ENCODE measurements at regions not wholly inside any gene's neighbourhood (a gene's known extent, or its start where the extent isn't known, plus 50 kb on each side); places are given as distances from the start of the nearest gene placed in this dataset.

DNA sequence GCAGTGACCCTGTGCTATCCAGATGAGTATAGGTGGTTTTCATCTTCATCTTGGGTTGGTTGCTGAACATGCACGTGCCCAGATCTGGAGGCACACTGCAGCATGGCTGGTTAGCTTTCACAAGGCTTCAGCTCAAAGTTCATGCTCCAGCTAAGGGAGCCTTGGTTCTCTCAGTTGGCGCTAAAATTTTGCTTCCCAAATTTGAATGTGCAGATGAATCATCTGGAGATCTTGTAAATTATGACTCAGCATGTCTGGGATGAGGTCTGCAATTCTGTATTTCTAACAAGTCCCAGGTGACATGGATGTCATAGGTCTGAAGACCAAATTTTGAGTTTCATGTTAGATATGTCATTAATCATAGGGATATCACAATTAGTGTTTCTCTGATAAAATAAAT lies 230.8 kb downstream of the FOXA2 start:
- Histone ChIP-seq H3K27me3 (ENCODE audit: control insufficient read depth, insufficient read depth, low read length) (peaks cover 2% of the 10 kb centered on the region), H3K9me3 (ENCODE audit: control insufficient read depth, insufficient read depth, low read length) (no peaks in the 10 kb centered on the region), H3K36me3 (ENCODE audit: control insufficient read depth, insufficient read depth, low read length) (no peaks in the 10 kb centered on the region), H3K4me1 (ENCODE audit: control insufficient read depth, insufficient read depth, low read length) (no peaks in the 10 kb centered on the region), H3K4me3 (ENCODE audit: low read depth, low read length) (no peak overlapping the region), H3K27ac (ENCODE audit: low read depth, low read length) (no peak overlapping the region)
- DNase-seq (ENCODE audit: low read depth in 4 of 6, low spot score in 6 of 6), result no peak
- WGBS (ENCODE audit: insufficient coverage), result 95% methylated on average over 2 of the region's 2 CpGs

- Histone ChIP-seq H3K27ac (ENCODE audit: low read depth, low read length) (no peak overlapping the region), H3K36me3 (ENCODE audit: control insufficient read depth, insufficient read depth, low read length) (no peaks in the 10 kb centered on the region), H3K4me3 (ENCODE audit: low read depth, low read length) (no peak overlapping the region), H3K9me3 (ENCODE audit: control insufficient read depth, insufficient read depth, low read length) (no peaks in the 10 kb centered on the region), H3K4me1 (ENCODE audit: control insufficient read depth, insufficient read depth, low read length) (no peaks in the 10 kb centered on the region), H3K27me3 (ENCODE audit: control insufficient read depth, insufficient read depth, low read length) (peaks cover 2% of the 10 kb centered on the region)
- 100% methylated on average over 1 of the region's 3 CpGs for WGBS (ENCODE audit: insufficient coverage)
- DNase-seq (ENCODE audit: low read depth in 4 of 6, low spot score in 6 of 6), result no peak
Observed at GRCh38 chr20:22352019-22352418, 232.4 kb downstream of the FOXA2 start.

DNA sequence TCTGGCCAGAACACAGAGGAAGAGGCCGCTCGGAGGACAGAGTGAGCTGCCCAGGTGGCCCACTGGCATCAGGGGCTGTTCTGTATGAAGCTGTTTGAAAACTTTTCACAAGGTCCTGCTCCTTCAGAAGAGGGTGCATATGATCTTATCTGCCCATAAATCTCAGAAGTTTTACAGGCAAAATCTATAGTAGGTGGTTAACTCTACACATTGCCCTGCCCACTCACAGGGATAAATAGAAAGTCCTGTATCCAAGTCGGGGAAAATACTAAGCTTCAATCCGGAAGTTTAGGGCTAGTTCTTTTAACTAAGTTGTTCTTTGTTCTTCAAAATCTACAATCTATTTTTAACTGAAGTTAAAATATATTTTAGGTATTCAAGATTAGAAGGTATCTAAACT lies 233.7 kb downstream of the FOXA2 start:
- no peaks in the 10 kb centered on the region for H3K9me3 ChIP-seq (ENCODE audit: control insufficient read depth, insufficient read depth, low read length)
- DNase-seq (ENCODE audit: low read depth in 4 of 6, low spot score in 6 of 6), result no peak
- no peak overlapping the region for H3K4me3 ChIP-seq (ENCODE audit: low read depth, low read length)
- H3K4me1 ChIP-seq (ENCODE audit: control insufficient read depth, insufficient read depth, low read length), result no peaks in the 10 kb centered on the region
- H3K36me3 ChIP-seq (ENCODE audit: control insufficient read depth, insufficient read depth, low read length), result no peaks in the 10 kb centered on the region
- 86% methylated on average over 2 of the region's 4 CpGs for WGBS (ENCODE audit: insufficient coverage)
- H3K27me3 ChIP-seq (ENCODE audit: control insufficient read depth, insufficient read depth, low read length), result peaks cover 2% of the 10 kb centered on the region
- H3K27ac ChIP-seq (ENCODE audit: low read depth, low read length), result no peak overlapping the region

- Histone ChIP-seq H3K27me3 (ENCODE audit: control insufficient read depth, insufficient read depth, low read length) (no peaks in the 10 kb centered on the region), H3K36me3 (ENCODE audit: control insufficient read depth, insufficient read depth, low read length) (no peaks in the 10 kb centered on the region)
Observed at GRCh38 chr20:22348010-22348409, 236.4 kb downstream of the FOXA2 start.

GRCh38 chr20:22346716-22347115 lies 237.7 kb downstream of the FOXA2 start:
- WGBS (ENCODE audit: insufficient coverage), result 75% methylated on average over 2 of the region's 4 CpGs
- Histone ChIP-seq H3K4me1 (ENCODE audit: control insufficient read depth, insufficient read depth, low read length) (no peaks in the 10 kb centered on the region), H3K27me3 (ENCODE audit: control insufficient read depth, insufficient read depth, low read length) (no peaks in the 10 kb centered on the region), H3K9me3 (ENCODE audit: control insufficient read depth, insufficient read depth, low read length) (no peaks in the 10 kb centered on the region), H3K36me3 (ENCODE audit: control insufficient read depth, insufficient read depth, low read length) (no peaks in the 10 kb centered on the region), H3K27ac (ENCODE audit: low read depth, low read length) (no peak overlapping the region), H3K4me3 (ENCODE audit: low read depth, low read length) (no peak overlapping the region)
- no peak for DNase-seq (ENCODE audit: low read depth in 4 of 6, low spot score in 6 of 6)

More at GRCh38 chr20:22348010-22348409, 236.4 kb downstream of the FOXA2 start:
- Histone ChIP-seq H3K9me3 (ENCODE audit: control insufficient read depth, insufficient read depth, low read length) (no peaks in the 10 kb centered on the region), H3K4me1 (ENCODE audit: control insufficient read depth, insufficient read depth, low read length) (no peaks in the 10 kb centered on the region), H3K27ac (ENCODE audit: low read depth, low read length) (no peak overlapping the region), H3K4me3 (ENCODE audit: low read depth, low read length) (no peak overlapping the region)
- DNase-seq (ENCODE audit: low read depth in 4 of 6, low spot score in 6 of 6), result no peak
- 81% methylated on average over 3 of the region's 4 CpGs for WGBS (ENCODE audit: insufficient coverage)

GRCh38 chr20:22343612-22344011 lies 240.8 kb downstream of the FOXA2 start:
- no peak overlapping the region for H3K4me3 ChIP-seq (ENCODE audit: low read depth, low read length)
- no peaks in the 10 kb centered on the region for H3K4me1 ChIP-seq (ENCODE audit: control insufficient read depth, insufficient read depth, low read length)
- no peak for DNase-seq (ENCODE audit: low read depth in 4 of 6, low spot score in 6 of 6)
- no peak overlapping the region for H3K27ac ChIP-seq (ENCODE audit: low read depth, low read length)
- no peaks in the 10 kb centered on the region for H3K36me3 ChIP-seq (ENCODE audit: control insufficient read depth, insufficient read depth, low read length)
- no peaks in the 10 kb centered on the region for H3K9me3 ChIP-seq (ENCODE audit: control insufficient read depth, insufficient read depth, low read length)
- 98% methylated on average over 29 of the region's 29 CpGs for WGBS (ENCODE audit: insufficient coverage)
- H3K27me3 ChIP-seq (ENCODE audit: control insufficient read depth, insufficient read depth, low read length), result no peaks in the 10 kb centered on the region

GRCh38 chr20:22342410-22342809 lies 242.0 kb downstream of the FOXA2 start:
- 93% methylated on average over 2 of the region's 4 CpGs for WGBS (ENCODE audit: insufficient coverage)
- H3K4me3 ChIP-seq (ENCODE audit: low read depth, low read length), result no peak overlapping the region

GRCh38 chr20:22341508-22341907 lies 242.9 kb downstream of the FOXA2 start:
- Histone ChIP-seq H3K4me1 (ENCODE audit: control insufficient read depth, insufficient read depth, low read length) (no peaks in the 10 kb centered on the region), H3K9me3 (ENCODE audit: control insufficient read depth, insufficient read depth, low read length) (no peaks in the 10 kb centered on the region), H3K36me3 (ENCODE audit: control insufficient read depth, insufficient read depth, low read length) (no peaks in the 10 kb centered on the region), H3K4me3 (ENCODE audit: low read depth, low read length) (no peak overlapping the region), H3K27me3 (ENCODE audit: control insufficient read depth, insufficient read depth, low read length) (no peaks in the 10 kb centered on the region), H3K27ac (ENCODE audit: low read depth, low read length) (no peak overlapping the region)
- 97% methylated on average over 5 of the region's 6 CpGs for WGBS (ENCODE audit: insufficient coverage)
- no peak for DNase-seq (ENCODE audit: low read depth in 4 of 6, low spot score in 6 of 6)

More at GRCh38 chr20:22342410-22342809, 242.0 kb downstream of the FOXA2 start:
- DNase-seq (ENCODE audit: low read depth in 4 of 6, low spot score in 6 of 6), result no peak
- Histone ChIP-seq H3K9me3 (ENCODE audit: control insufficient read depth, insufficient read depth, low read length) (no peaks in the 10 kb centered on the region), H3K27me3 (ENCODE audit: control insufficient read depth, insufficient read depth, low read length) (no peaks in the 10 kb centered on the region), H3K36me3 (ENCODE audit: control insufficient read depth, insufficient read depth, low read length) (no peaks in the 10 kb centered on the region), H3K27ac (ENCODE audit: low read depth, low read length) (no peak overlapping the region), H3K4me1 (ENCODE audit: control insufficient read depth, insufficient read depth, low read length) (no peaks in the 10 kb centered on the region)

DNA sequence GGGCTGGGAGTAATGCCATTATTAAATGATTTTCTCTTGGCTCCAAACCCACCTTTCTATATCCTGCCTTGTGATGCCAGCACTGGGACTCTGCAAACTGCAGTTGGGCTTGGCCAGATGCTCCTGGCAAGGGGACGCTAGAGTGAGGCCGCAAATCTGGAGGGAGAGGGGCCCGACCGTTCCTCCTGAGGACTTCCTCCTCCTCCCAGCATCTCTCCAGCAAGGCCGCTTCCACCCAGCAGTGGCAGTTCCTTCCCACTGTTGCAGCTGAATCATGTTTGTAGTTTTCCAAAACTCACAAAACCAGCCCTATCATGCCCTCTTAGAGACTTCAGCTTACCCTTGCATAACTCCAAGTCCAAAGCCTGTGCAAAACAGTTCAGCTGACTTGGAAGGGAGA lies 244.4 kb downstream of the FOXA2 start:
- Histone ChIP-seq H3K4me3 (ENCODE audit: low read depth, low read length) (no peak overlapping the region), H3K27ac (ENCODE audit: low read depth, low read length) (no peak overlapping the region)
- 50% methylated on average over 1 of the region's 5 CpGs for WGBS (ENCODE audit: insufficient coverage)

DNA sequence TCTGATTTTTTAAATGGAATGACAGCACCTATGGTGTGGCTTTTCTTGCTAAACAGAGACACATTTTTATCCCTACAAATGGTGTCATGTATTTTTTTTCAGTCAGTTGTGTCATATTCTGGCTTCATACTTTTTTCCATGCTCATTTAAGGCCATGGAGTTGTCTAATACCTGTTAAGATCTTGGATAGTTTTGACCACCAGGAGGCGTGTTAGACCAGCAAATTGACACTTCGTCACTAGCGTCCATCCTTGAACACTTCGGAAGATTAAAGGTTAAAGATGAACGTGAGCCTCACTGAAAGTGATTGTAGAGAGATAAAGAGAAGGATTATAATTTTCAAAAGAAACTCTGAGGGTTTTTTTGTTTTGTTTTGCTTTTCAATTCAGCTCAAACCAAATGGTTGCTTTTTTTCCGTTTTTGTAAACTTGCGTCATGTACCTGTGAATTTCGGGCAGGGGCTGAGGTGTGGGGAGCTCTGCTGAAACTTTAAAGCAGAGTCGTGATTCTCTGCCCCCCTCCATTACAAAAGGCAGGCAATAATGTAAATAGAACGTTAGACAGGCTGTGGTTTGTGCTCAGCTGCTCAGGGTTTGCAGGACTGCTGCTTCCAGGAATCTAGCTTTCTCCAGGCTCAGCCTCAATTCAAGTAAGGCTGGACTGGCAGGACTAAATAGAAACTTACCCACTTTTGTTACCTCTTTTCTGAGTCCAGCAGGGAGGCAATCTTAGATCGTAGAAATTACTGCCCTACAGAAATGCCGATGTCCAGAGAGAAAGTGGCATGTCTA lies 245.1 kb downstream of the FOXA2 start:
- peak; percentile 52 to 94 (median 73) for DNase-seq (ENCODE audit: low read depth in 4 of 6, low spot score in 6 of 6)

More for the DNA sequence above, 244.4 kb downstream of the FOXA2 start:
- Histone ChIP-seq H3K9me3 (ENCODE audit: control insufficient read depth, insufficient read depth, low read length) (no peaks in the 10 kb centered on the region), H3K4me1 (ENCODE audit: control insufficient read depth, insufficient read depth, low read length) (no peaks in the 10 kb centered on the region), H3K27me3 (ENCODE audit: control insufficient read depth, insufficient read depth, low read length) (peaks cover 4% of the 10 kb centered on the region), H3K36me3 (ENCODE audit: control insufficient read depth, insufficient read depth, low read length) (no peaks in the 10 kb centered on the region)
- no peak for DNase-seq (ENCODE audit: low read depth in 4 of 6, low spot score in 6 of 6)

More for the DNA sequence above, 245.1 kb downstream of the FOXA2 start:
- Histone ChIP-seq H3K36me3 (ENCODE audit: control insufficient read depth, insufficient read depth, low read length) (no peaks in the 10 kb centered on the region), H3K27me3 (ENCODE audit: control insufficient read depth, insufficient read depth, low read length) (peaks cover 4% of the 10 kb centered on the region), H3K9me3 (ENCODE audit: control insufficient read depth, insufficient read depth, low read length) (no peaks in the 10 kb centered on the region), H3K4me3 (ENCODE audit: low read depth, low read length) (no peak overlapping the region), H3K4me1 (ENCODE audit: control insufficient read depth, insufficient read depth, low read length) (no peaks in the 10 kb centered on the region), H3K27ac (ENCODE audit: low read depth, low read length) (no peak overlapping the region)
- WGBS (ENCODE audit: insufficient coverage), result 14% methylated on average over 7 of the region's 12 CpGs

Data from spinal cord (tissue), 9 donors.